ENCODE measurements at regions not wholly inside any gene's neighbourhood (a gene's known extent, or its start where the extent isn't known, plus 50 kb on each side); places are given as distances from the start of the nearest gene placed in this dataset.

- ATAC-seq (no peak), DNase-seq (no peak)
- Histone ChIP-seq H3K4me1 (no peaks in the 10 kb centered on the region), H3K36me3 (no peaks in the 10 kb centered on the region), H3K27me3 (ENCODE audit: low read depth) (no peaks in the 10 kb centered on the region), H3K9me3 (no peaks in the 10 kb centered on the region), H3K27ac (no peak overlapping the region), H3K4me3 (no peak overlapping the region)
- intact Hi-C loops (cut with DNase I), result no loop called here
- no peak for TF ChIP-seq CTCF (IDR thresholded peaks at IDR 0.05)
These were observed 228.9 kb upstream of the SMLR1 start for GRCh38 chr6:130598021-130598989.

- Histone ChIP-seq H3K4me1 (no peaks in the 10 kb centered on the region), H3K27me3 (ENCODE audit: low read depth) (no peaks in the 10 kb centered on the region), H3K9me3 (no peaks in the 10 kb centered on the region), H3K27ac (no peak overlapping the region), H3K4me3 (no peak overlapping the region), H3K36me3 (no peaks in the 10 kb centered on the region)
- no peak for TF ChIP-seq CTCF (IDR thresholded peaks at IDR 0.05)
- no peak for ATAC-seq
- intact Hi-C loops (cut with DNase I), result no loop called here
- DNase-seq, result no peak
These were observed 226.3 kb upstream of the SMLR1 start for GRCh38 chr6:130600880-130601341.

GRCh38 chr6:130602151-130602770 is 224.9 kb upstream of the SMLR1 start:
- Histone ChIP-seq H3K27ac (no peak overlapping the region), H3K36me3 (no peaks in the 10 kb centered on the region), H3K4me3 (no peak overlapping the region), H3K4me1 (no peaks in the 10 kb centered on the region), H3K9me3 (no peaks in the 10 kb centered on the region), H3K27me3 (ENCODE audit: low read depth) (no peaks in the 10 kb centered on the region)
- intact Hi-C loops (cut with DNase I), result no loop called here
- DNase-seq (no peak), ATAC-seq (no peak)
- TF ChIP-seq CTCF (IDR thresholded peaks at IDR 0.05), result no peak

GRCh38 chr6:130603391-130603790 is 223.8 kb upstream of the SMLR1 start:
- ATAC-seq (no peak), DNase-seq (no peak)
- intact Hi-C loops (cut with DNase I), result no loop called here
- Histone ChIP-seq H3K36me3 (no peaks in the 10 kb centered on the region), H3K4me3 (no peak overlapping the region), H3K9me3 (no peaks in the 10 kb centered on the region), H3K27ac (no peak overlapping the region), H3K4me1 (no peaks in the 10 kb centered on the region), H3K27me3 (ENCODE audit: low read depth) (no peaks in the 10 kb centered on the region)
- TF ChIP-seq CTCF (IDR thresholded peaks at IDR 0.05), result no peak

- Histone ChIP-seq H3K27me3 (ENCODE audit: low read depth) (no peaks in the 10 kb centered on the region), H3K27ac (no peak overlapping the region), H3K4me1 (no peaks in the 10 kb centered on the region), H3K9me3 (no peaks in the 10 kb centered on the region), H3K36me3 (no peaks in the 10 kb centered on the region), H3K4me3 (no peak overlapping the region)
- no peak for ATAC-seq
- intact Hi-C loops (cut with DNase I), result no loop called here
- no peak for DNase-seq
- no peak for TF ChIP-seq CTCF (IDR thresholded peaks at IDR 0.05)
These were observed 222.3 kb upstream of the SMLR1 start for GRCh38 chr6:130604841-130605399.
